Erythroblast (primary cell): ENCODE measurements at regions not wholly inside any gene's neighbourhood (a gene's known extent, or its start where the extent isn't known, plus 50 kb on each side); places are given as distances from the start of the nearest gene placed in this dataset.
"Not testable (repeated sequence)": the region's sequence is repeated elsewhere in the genome, so short reads cannot be mapped to it uniquely, and the experiment has no call there.

ENCODE experiments used
- DNase-seq, 2 experiments: peaks; one replicate each; lab custom pipeline; 2025; lab: John Stamatoyannopoulos, UW
- GATA1 ChIP-seq: IDR thresholded peaks from 2 replicates; pipeline ENCODE4 v1.6.1; 2011; ENCODE audit warnings: low read depth, mild to moderate bottlenecking, control low read depth, low read length, moderate library complexity
- POLR2A ChIP-seq: IDR thresholded peaks from 2 replicates; pipeline ENCODE4 v1.6.1; 2011; ENCODE audit warnings: mild to moderate bottlenecking, low read length

DNA sequence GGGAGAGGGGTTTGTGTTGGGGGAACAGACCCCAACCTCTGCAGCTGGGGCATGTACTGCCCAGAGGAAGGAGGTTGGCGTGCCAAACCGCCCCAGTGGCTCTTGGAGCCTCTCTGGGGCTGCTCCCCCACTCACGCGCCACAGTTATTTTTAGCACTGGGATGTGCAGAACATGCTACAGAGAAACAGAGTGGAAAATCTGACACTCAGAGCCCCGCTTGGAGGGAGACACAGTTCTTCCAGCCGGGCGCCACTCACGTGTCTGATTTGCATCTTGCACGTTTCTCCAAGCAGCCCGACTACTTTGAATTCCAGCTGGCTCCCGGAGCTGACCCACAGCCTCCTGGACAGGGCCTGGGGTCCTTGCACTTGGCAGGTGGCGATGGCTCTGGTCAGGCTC is 182.0 kb downstream of the RPS24 start:
- TF ChIP-seq GATA1: no peak
- no peak for TF ChIP-seq POLR2A
- no peak for DNase-seq

DNA sequence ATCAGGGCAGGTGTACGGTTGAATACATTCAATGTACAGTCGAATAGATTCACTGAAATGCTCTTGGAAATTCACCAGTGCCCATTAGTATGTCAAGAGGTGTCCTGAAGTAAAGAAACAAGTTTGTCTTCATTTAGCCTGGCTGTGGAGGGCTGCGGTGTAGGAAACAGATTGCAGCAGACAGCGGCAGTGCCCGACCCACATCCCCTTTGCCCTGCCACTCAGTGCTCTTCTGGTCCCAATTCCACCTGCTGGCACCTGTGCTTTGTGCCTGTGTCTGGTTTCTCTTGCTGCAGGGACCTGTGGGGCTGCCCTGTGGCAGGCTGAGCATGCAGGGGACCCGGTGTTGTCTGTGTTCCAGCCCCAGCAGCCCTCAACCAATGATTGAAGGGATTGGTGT is 183.7 kb downstream of the RPS24 start:
- no peak for DNase-seq
- TF ChIP-seq POLR2A (no peak), GATA1 (no peak)

DNA sequence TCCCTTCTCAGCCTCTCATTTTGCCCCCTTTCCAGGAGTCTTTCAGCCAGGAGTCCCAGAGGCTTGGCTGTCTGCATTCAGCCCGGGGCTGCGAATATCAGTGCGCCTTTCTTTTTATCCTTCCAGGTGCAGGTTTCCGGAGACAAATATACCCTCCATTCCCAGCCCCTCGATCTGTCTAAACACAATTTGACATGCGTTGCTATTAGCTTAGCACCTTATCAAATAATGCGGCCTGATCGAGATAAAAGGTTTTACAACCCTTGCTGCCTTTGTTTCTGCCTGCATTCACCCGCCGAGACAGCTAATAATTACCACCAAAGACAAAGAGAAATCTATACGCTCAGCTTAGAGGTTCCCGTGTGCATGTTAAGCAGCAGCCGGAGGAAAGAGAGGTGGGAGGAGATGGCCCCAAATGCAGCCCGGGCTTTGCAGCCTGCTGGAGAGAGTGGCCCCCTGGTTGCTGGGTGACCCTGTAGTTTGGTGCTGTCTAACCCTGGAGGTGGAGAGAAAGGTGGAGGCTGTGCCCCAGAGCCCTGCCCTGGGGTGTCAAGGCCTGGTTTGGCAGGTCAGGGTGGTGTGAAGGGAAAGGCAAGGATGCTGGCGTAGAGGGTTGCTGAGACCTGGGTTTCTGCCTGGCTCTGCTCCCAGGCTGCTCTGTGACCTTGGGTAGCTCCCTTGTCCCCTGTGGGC is 185.3 kb downstream of the RPS24 start:
- no peak for TF ChIP-seq GATA1
- TF ChIP-seq POLR2A: no peak
- no peak for DNase-seq

DNA sequence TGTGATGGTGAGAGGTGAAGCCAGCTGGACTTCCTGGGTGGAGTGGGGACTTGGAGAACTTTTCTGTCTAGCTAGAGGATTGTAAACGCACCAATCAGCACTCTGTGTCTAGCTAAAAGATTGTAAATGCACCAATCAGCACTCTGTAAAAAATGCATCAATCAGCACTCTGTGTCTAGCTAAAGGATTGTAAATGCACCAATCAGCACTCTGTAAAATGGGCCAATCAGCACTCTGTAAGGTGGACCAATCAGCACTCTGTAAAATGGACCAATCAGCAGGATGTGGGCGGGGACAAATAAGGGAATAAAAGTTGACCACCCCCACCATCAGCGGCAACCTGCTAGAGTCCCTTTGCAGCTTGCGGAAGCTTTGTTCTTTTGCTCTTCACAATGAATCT is 185.9 kb downstream of the RPS24 start:
- DNase-seq: peak in 1 of 2 experiments; percentile 4

DNA sequence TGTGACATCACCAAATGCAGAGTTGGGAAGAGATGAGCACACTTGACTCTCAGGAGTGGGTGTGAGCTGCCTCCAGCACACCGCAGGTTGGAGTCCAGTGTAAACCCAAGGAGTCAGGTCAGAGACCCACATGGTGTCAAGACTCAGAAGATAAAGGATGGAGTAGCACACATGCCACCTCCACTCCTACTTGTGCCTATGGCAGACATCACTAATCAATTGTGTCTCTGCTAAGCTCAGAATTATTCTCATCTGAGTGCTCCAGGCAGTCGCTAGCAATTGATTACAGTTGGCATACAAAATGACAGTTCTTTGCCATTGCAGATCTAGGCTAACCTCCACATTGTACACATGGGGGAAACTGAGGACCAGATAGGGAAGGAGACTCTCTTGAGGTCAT is 187.1 kb downstream of the RPS24 start:
- no peak for DNase-seq
- TF ChIP-seq GATA1 (no peak), POLR2A (no peak)

DNA sequence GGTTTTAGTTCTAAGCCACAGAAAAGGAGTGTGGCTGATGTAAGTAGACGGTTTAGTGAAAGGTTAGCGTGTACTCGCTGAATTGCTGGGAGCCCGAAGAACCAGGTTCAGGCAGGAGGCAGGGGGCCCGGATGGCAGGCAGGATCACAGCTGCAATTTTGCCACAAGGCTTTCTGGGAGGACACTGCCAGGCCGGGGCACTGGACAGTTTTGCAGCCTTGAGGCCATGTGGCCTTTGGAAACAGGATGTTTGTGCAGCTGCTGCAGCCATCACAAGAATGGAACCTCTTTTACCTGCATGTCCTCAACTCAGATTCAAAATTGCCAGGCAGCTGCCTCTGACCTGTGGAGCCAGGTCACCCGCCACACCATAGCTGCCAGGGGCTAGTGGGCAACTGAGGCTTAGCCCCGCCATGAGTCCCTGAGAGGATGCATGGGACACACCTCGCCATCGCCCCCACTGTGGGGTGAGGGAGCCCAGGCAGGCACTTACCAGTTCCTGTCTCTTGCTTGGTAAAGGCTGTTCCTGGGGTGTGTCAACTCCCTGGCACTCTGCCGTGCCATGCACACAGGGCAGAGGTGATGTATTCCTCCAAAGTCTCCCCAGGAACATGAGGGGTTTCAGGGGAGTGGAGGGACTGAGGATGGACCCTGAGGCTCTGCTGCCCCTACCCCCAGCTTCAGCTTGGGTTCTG is 188.6 kb downstream of the RPS24 start:
- TF ChIP-seq GATA1: no peak
- TF ChIP-seq POLR2A: no peak
- DNase-seq: no peak

DNA sequence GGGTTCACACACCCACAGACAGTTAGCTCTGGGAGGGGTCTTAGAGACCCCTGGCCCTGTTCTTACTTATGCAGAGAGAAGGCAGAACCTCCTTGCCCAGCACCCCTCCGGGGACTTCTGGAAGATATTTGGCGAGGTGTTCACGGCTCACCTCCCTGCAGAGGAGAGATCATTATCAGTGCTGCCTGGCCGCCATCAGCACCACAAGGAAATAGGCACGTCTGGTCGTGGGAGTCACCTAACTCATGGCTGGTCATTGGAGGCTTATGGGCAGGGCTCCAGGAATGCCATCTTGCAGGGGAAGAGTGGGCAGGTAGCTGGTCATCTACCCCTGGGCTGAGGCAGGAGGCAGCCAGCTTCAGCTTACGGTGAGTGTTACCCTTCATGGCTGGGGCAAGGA is 189.4 kb downstream of the RPS24 start:
- no peak for DNase-seq
- no peak for TF ChIP-seq GATA1
- TF ChIP-seq POLR2A: no peak

DNA sequence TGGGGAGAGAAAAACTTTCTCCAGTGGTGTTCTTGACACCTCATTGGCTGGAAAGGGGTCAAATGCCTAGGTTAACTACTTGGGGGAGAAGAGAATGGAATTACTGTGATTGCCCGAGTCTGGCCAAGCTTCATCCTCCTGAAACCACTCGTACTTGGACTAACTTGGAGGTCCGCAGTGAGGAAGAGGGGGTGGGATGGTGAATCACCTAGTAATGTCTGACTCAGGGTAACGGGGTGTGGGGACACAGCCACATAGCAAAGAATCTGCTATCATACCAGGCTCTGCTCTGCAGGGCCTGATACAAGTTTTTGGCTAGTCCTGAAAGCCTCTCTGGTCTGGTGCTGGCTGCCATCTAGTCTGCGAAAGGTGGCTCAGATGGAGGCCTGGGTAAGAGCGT is 190.9 kb downstream of the RPS24 start:
- no peak for DNase-seq
- TF ChIP-seq POLR2A (no peak), GATA1 (no peak)

DNA sequence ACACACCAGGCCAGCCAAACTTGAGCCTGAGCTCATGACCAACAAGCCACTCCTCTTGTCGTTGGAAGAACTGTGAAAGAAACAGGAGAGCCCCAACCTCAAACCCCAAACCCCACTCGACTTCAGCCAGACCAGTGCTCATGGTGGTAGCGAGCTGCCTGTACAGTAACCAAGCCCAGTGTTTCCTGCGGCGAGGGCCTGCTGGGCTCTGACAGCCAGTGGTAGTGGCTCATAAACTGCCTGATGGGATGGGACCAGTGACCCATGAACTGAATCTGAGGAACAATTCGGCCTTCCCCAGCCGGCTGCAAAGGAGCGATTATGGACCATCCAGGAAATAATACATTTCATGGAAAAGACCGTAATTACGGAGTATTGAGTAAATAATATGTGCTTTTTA is 191.9 kb downstream of the RPS24 start:
- DNase-seq: no peak
- TF ChIP-seq GATA1 (no peak), POLR2A (no peak)

DNA sequence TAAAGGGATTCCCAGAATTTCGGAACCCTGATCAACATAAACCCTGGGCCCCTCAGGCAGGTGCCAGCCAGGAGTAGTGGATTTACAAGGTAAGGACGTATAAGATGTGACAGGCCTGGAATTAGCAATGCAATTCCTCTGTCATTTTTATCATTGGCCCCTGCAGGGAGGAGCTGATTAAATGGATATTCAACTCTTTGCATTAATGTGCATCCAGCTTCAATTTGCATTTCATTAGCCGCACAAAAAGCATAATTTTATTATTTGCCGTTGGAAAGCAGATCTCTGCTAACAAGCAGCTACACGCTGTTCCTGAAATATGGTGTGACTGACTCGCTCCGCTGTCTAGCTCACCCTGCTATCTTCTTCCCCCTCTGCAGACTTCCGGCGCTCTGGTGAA is 195.8 kb downstream of the RPS24 start:
- no peak for DNase-seq
- TF ChIP-seq POLR2A (no peak), GATA1 (no peak)

DNA sequence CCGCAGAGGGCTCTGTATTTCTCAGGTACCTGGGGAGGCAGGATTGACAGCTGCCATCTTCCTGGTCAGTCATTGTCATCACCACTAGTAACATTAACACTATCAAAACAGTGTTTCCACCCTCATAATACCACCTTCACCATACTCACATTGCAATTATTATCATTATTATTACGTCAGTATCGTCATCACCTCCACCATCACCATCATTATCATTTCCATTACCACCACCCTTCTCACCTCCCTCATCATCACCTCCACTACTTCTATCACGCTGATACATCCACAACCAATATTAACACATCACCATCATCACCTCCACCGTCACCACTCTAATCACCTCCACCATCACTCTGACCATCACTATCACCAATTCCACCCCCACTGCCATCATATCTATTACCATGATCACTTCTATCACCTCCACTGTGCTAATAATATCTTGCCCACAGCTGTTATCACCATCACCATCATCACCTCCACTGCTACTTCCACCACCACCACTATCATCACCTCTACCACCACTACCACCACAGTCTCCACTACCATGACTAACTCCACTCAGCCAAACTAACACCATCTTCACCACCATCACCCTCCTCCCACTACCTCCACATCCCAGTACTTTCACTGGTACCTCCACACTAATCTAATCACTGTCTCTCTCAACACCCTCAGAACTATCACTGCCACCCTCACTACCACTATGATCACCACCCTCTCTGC is 196.4 kb downstream of the RPS24 start:
- TF ChIP-seq GATA1: no peak
- no peak for TF ChIP-seq POLR2A
- DNase-seq: no peak

DNA sequence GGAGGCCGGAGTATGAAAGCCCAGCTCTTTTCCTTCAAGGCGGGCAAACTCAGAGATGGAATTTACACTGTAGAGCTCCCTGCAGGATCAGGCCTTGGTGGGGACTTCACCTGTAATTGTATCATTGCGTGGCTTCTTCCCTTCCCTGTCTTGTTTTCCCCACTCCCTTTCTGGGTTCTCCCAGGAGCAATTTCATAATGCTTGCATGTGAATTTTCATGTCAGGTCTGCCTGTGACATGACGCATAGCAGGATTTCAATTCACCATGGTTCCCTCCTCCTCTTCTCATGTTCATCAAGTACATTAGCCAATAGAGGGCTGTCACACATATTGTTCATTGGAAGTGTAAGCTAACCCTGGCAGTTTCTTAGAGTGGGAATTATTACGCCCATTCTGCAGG is 197.7 kb downstream of the RPS24 start:
- DNase-seq: no peak
- TF ChIP-seq GATA1 (no peak), POLR2A (no peak)

DNA sequence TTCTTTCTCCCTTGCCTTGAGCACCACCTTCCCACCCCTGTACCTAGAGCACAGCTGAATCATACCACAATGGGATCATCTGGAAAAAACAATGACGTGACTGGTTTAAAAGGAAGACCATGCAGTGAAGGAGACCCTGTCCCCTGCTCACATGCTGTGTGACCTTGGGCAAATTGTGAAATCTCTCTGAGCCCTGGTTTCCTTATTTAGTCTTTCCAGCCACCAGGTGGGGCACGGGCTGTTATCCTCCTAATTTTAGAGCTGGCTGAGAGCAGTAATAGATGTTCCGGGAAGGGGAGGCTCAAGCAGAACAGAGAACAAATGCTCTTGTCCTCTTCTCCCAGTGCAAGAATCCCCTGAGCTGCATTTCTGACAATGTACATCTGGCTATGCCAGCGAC is 198.3 kb downstream of the RPS24 start:
- TF ChIP-seq POLR2A (no peak), GATA1 (no peak)
- no peak for DNase-seq

DNA sequence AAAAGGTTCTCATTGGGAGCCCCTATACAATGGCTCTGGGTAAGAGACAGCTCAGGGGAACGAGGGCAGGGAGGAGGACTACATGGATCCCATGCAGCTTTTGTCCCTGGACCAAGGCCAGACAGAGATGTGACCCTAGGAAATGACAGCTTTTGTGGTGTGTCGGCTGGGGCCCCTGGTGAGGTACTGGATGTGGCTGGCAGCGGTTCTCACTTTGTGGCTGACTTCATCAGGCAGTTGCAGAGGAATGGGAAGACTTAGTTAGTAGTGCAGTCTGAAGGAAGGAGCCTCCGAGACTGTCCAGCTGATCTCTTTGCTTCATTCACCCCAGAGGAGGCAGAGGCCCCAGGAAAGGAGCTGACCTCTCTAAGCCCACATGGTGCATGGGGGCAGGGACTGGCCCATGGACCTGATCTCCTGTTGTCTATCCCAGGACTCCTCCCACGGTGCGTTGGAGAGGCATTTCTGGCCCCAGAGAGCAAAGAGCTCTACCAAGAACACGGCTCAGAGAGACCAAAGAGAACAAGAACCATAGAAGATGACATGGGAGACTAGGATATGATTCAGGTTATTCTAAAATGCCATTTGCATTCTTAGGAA is 202.9 kb downstream of the RPS24 start:
- TF ChIP-seq POLR2A: no peak

DNA sequence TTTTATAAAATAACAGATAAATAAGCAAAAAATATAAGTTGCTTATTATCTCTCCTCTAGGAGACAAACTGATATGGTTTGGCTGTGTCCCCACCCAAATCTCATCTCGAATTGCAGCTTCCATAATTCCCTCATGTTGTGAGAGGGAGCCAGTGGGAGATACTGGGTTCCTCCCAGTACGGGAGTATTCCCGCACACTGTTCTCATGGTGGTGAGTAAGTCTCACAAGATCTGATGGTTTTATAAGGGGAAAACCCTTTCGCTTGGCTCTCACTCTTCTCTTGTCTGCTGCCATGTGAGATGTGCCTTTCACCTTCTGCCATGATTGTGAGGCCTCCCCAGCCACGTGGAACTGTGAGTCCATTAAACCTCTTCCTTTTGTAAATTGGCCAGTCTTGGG is 204.3 kb downstream of the RPS24 start:
- not testable (repeated sequence) for DNase-seq

More for the DNA sequence above, 202.9 kb downstream of the RPS24 start:
- no peak for DNase-seq
